KMS-11 (cell line): ENCODE measurements at regions not wholly inside any gene's neighbourhood (a gene's known extent, or its start where the extent isn't known, plus 50 kb on each side); places are given as distances from the start of the nearest gene placed in this dataset.

Experiments
- H2AFZ ChIP-seq: fragments of 200-600 bp; sonication (generic); 2 replicates; pipeline ENCODE4 v1.6.1; 2016; ENCODE audit warnings: antibody characterized with exemption, mixed run types, low read depth
- H3K27ac ChIP-seq: fragments of 200-600 bp; sonication (generic); 2 replicates; pipeline ENCODE4 v1.6.1; 2016; ENCODE audit warnings: mild to moderate bottlenecking, mixed run types
- H3K27me3 ChIP-seq: fragments of 200-600 bp; sonication (generic); 2 replicates; pipeline ENCODE4 v1.6.1; 2017; ENCODE audit warnings: mild to moderate bottlenecking, low read depth, mixed run types, moderate library complexity; ENCODE audit not compliant: insufficient read depth
- H3K36me3 ChIP-seq: fragments of 200-600 bp; sonication (generic); 2 replicates; pipeline ENCODE4 v1.6.1; 2017; ENCODE audit warnings: mild to moderate bottlenecking, mixed run types; ENCODE audit not compliant: insufficient read depth
- H3K4me1 ChIP-seq: fragments of 200-600 bp; sonication (generic); 2 replicates; pipeline ENCODE4 v1.6.1; 2016; ENCODE audit warnings: mild to moderate bottlenecking, low read depth, mixed run types; ENCODE audit not compliant: poor library complexity, severe bottlenecking
- H3K4me2 ChIP-seq: fragments of 200-600 bp; sonication (generic); 2 replicates; pipeline ENCODE4 v1.7.0; 2016; ENCODE audit warnings: mild to moderate bottlenecking, mixed run types
- H3K4me3 ChIP-seq: fragments of 200-600 bp; sonication (generic); IDR thresholded peaks from 2 replicates; pipeline ENCODE4 v1.6.1; 2017; ENCODE audit warnings: low read depth, low read length, mixed read lengths; ENCODE audit not compliant: insufficient read depth
- H3K79me2 ChIP-seq: fragments of 200-600 bp; sonication (generic); 2 replicates; pipeline ENCODE4 v1.6.1; 2016; ENCODE audit warnings: low read depth, mixed run types; ENCODE audit not compliant: insufficient read depth
- H3K9ac ChIP-seq: fragments of 200-600 bp; sonication (generic); 2 replicates; pipeline ENCODE4 v1.6.1; 2016; ENCODE audit warnings: mild to moderate bottlenecking, mixed run types
- H4K20me1 ChIP-seq: fragments of 200-600 bp; sonication (generic); 2 replicates; pipeline ENCODE4 v1.6.1; 2016; ENCODE audit warnings: mild to moderate bottlenecking, mixed run types; ENCODE audit not compliant: insufficient read depth
- TF ChIP-seq, protein P1 (sequence below): fragments of 200-600 bp; sonication (generic); conservative IDR thresholded peaks from 2 replicates; pipeline ENCODE4 v1.6.1; 2017; ENCODE audit warnings: low read depth, mild to moderate bottlenecking, antibody characterized with exemption, low read length, moderate library complexity, mixed read lengths

DNA sequence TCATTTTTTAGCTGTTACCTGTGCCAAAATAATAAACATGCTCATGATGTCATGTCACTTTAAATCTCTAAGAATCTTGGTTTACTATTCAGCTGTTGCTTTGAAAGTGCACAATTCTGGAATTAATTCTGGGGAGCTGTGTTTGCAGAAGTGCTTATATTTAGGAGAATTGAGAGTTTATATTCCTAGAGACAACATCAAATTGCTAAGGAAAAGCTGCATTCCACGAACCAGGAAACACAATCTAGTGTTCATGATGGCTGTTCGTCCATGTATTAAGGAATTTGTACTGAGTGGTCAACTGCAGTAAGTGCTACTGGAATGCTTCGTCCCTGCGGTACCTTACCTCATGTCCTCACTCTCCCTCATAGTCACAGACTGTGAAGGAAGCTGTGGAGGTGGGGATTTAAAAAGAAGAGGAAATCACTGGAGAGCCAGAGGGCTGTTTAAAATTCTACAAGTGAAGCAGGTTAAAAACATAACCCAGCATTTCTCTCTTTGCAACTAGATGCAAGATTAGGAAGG, 161.0 kb downstream of the TRMT11 start:
- H3K27ac ChIP-seq, result no peak overlapping the region
- no peaks in the 10 kb centered on the region for H3K27me3 ChIP-seq
- no peaks in the 10 kb centered on the region for H4K20me1 ChIP-seq
- H3K4me2 ChIP-seq, result no peak overlapping the region
- no peaks in the 10 kb centered on the region for H3K79me2 ChIP-seq
- TF ChIP-seq, protein P1, sequence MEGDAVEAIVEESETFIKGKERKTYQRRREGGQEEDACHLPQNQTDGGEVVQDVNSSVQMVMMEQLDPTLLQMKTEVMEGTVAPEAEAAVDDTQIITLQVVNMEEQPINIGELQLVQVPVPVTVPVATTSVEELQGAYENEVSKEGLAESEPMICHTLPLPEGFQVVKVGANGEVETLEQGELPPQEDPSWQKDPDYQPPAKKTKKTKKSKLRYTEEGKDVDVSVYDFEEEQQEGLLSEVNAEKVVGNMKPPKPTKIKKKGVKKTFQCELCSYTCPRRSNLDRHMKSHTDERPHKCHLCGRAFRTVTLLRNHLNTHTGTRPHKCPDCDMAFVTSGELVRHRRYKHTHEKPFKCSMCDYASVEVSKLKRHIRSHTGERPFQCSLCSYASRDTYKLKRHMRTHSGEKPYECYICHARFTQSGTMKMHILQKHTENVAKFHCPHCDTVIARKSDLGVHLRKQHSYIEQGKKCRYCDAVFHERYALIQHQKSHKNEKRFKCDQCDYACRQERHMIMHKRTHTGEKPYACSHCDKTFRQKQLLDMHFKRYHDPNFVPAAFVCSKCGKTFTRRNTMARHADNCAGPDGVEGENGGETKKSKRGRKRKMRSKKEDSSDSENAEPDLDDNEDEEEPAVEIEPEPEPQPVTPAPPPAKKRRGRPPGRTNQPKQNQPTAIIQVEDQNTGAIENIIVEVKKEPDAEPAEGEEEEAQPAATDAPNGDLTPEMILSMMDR, result no peak
- no peaks in the 10 kb centered on the region for H3K4me1 ChIP-seq
- H2AFZ ChIP-seq, result no peak overlapping the region
- no peak overlapping the region for H3K4me3 ChIP-seq
- no peaks in the 10 kb centered on the region for H3K36me3 ChIP-seq
- no peak overlapping the region for H3K9ac ChIP-seq

DNA sequence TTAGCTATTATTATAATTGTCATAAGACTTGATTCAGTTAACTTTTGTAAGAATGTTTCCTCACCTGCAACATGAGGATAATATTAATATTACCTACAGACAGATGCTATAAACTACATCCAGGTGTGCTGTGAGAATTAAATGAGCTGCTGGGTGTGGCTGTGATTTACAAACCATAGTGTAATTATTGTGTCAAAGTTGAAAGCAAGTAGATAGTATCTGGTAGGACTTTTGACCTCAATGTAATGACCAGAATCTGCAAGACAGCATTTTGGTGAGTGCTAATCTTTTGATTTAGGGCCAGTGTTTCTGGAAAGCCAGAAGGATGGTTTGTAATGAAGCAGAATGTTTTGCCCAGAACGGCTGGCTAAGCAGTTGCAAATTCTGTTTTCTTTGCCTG, 162.5 kb downstream of the TRMT11 start:
- no peak overlapping the region for H3K4me3 ChIP-seq
- H3K79me2 ChIP-seq, result no peaks in the 10 kb centered on the region
- TF ChIP-seq, protein P1, result no peak
- no peak overlapping the region for H2AFZ ChIP-seq
- no peaks in the 10 kb centered on the region for H3K4me1 ChIP-seq
- no peaks in the 10 kb centered on the region for H4K20me1 ChIP-seq
- H3K4me2 ChIP-seq, result no peak overlapping the region
- H3K27me3 ChIP-seq, result no peaks in the 10 kb centered on the region
- H3K27ac ChIP-seq, result no peak overlapping the region
- no peaks in the 10 kb centered on the region for H3K36me3 ChIP-seq
- no peak overlapping the region for H3K9ac ChIP-seq

DNA sequence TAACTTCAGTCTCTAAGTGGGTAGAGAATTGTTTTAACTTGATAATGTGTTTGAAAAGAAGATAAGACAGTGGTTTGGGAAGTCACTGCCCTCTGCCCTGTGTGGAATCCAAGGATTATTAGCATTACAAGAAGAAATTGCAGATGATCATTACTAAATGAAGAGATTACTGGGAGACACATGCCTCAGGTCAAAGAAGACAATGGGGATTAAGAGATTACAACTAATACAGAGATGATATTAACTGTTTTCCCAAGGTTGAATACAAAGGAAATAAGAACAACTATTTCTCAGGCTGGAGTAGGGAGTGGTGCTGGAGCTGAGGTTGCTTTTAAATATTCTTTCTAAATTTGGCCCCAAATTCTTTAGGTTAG, 166.0 kb downstream of the TRMT11 start:
- TF ChIP-seq, protein P1, result no peak
- Histone ChIP-seq H4K20me1 (no peaks in the 10 kb centered on the region), H3K79me2 (no peaks in the 10 kb centered on the region), H3K27ac (no peak overlapping the region), H2AFZ (no peak overlapping the region), H3K4me3 (no peak overlapping the region), H3K4me1 (no peaks in the 10 kb centered on the region), H3K4me2 (no peak overlapping the region), H3K36me3 (no peaks in the 10 kb centered on the region), H3K27me3 (no peaks in the 10 kb centered on the region), H3K9ac (no peak overlapping the region)

DNA sequence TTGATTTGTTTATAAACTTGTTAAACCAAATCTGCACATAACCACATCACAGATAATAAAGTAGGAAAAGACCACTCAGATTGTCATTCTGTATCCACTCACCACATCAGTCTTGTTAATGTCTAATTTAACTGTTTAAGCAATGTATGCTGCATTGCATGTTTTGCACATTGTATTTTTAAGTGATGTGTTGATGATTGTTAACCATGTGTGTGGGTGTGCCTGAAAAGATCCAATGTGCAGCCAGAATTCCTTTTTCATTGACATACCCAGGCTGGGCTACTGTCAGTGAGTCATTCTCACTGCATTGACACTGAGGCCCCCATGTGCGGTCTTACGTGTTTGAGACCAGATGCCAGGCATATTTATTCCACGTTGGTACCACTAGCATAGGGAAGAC, 167.3 kb downstream of the TRMT11 start:
- H3K27me3 ChIP-seq, result no peaks in the 10 kb centered on the region
- no peak overlapping the region for H3K4me3 ChIP-seq
- TF ChIP-seq, protein P1, result no peak
- H3K4me2 ChIP-seq, result no peak overlapping the region
- H3K4me1 ChIP-seq, result no peaks in the 10 kb centered on the region
- H3K27ac ChIP-seq, result no peak overlapping the region
- H4K20me1 ChIP-seq, result no peaks in the 10 kb centered on the region
- H2AFZ ChIP-seq, result no peak overlapping the region
- H3K79me2 ChIP-seq, result no peaks in the 10 kb centered on the region
- H3K36me3 ChIP-seq, result no peaks in the 10 kb centered on the region
- H3K9ac ChIP-seq, result no peak overlapping the region

DNA sequence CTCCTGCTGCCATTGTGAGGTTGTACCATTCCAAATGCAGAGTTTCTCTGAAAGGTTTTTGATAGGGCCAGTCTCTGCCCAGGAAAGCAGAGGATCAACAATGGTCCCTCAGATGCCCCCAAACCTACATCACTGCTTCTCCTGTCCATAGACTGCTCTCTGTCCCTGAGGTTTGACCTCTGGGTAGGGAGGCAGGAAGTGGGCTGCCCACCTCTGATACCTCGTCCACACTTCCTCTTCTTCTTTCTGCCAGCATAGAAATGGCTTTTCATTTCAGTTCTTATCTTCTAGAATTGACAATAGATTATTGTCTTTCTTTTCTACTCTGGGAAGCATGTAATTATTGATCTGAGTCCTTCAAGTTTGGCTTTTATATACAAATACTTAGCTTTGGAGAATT, 170.6 kb downstream of the TRMT11 start:
- Histone ChIP-seq H3K9ac (no peak overlapping the region), H2AFZ (no peak overlapping the region), H3K27me3 (no peaks in the 10 kb centered on the region), H3K4me3 (no peak overlapping the region), H3K4me2 (no peak overlapping the region), H3K27ac (no peak overlapping the region), H3K79me2 (no peaks in the 10 kb centered on the region), H4K20me1 (no peaks in the 10 kb centered on the region), H3K4me1 (no peaks in the 10 kb centered on the region), H3K36me3 (no peaks in the 10 kb centered on the region)
- TF ChIP-seq, protein P1, result no peak
